Uterus (tissue), 3 donors: ENCODE measurements at regions not wholly inside any gene's neighbourhood (a gene's known extent, or its start where the extent isn't known, plus 50 kb on each side); places are given as distances from the start of the nearest gene placed in this dataset.
"Not testable (repeated sequence)": the region's sequence is repeated elsewhere in the genome, so short reads cannot be mapped to it uniquely, and the experiment has no call there.

ENCODE experiments used
- DNase-seq, 2 donors: peaks; one replicate each; pipeline ENCODE4 v3.0.0-alpha.2; 2019 to 2020
- H3K27ac ChIP-seq, 2 donors: fragments of 200-600 bp; sonication (generic); 1 replicate in 1 of 2; 2 replicates in 1 of 2; pipeline ENCODE4 v1.5.1; 2016 to 2018
- H3K27me3 ChIP-seq, 2 donors: fragments of 200-600 bp; sonication (generic); one replicate each; pipeline ENCODE4 v1.5.1; 2018 to 2019; ENCODE audit warnings: control low read depth in 1 of 2
- H3K36me3 ChIP-seq, 2 donors: fragments of 200-600 bp; sonication (generic); one replicate each; pipeline ENCODE4 v1.5.1; 2019; ENCODE audit warnings: control low read depth in 1 of 2
- H3K4me1 ChIP-seq, 2 donors: fragments of 200-600 bp; sonication (generic); one replicate each; pipeline ENCODE4 v1.5.1; 2018 to 2019; ENCODE audit warnings: control low read depth in 1 of 2
- H3K4me3 ChIP-seq, 2 donors: fragments of 200-600 bp; sonication (generic); 1 replicate in 1 of 2; 2 replicates in 1 of 2; pipeline ENCODE4 v1.5.1; 2018 to 2019; ENCODE audit warnings: mild to moderate bottlenecking in 1 of 2
- H3K9me3 ChIP-seq, 2 donors: fragments of 200-600 bp; sonication (generic); one replicate each; pipeline ENCODE4 v1.5.1; 2019; ENCODE audit warnings: control low read depth in 1 of 2
- CTCF ChIP-seq, 4 experiments: fragments of 200-600 bp in 2 of 4; fragments of 450-650 bp in 2 of 4; sonication (generic) in 2 of 4; IDR thresholded peaks; one replicate each; pipeline ENCODE4 v1.5.1; 2016 to 2019; ENCODE audit warnings: antibody characterized with exemption in 4 of 4, mild to moderate bottlenecking in 2 of 4, moderate library complexity in 1 of 4
- POLR2A ChIP-seq, 2 donors: fragments of 450-650 bp; IDR thresholded peaks; one replicate each; pipeline ENCODE4 v1.6.1; 2016; ENCODE audit warnings: antibody characterized with exemption in 2 of 2, mild to moderate bottlenecking in 1 of 2, moderate library complexity in 1 of 2
- intact Hi-C: fragments of 100-400 bp; cut with DNase I; formaldehyde crosslinking; loops from one replicate; pipeline ENCODE4 v1.15.1; 2023; ENCODE audit warnings: low total_unique reads
- donor health status: DM: yes; HTN: yes; CAD: no.

GRCh38 chr21:35520302-35520701, 471.2 kb upstream of the RUNX1 start:
- no peak for DNase-seq
- TF ChIP-seq CTCF (IDR thresholded peaks at IDR 0.05) (no peak), POLR2A (IDR thresholded peaks at IDR 0.05) (no peak)
- Histone ChIP-seq H3K9me3 (no peaks in the 10 kb centered on the region), H3K27ac (no peak overlapping the region), H3K36me3 (no peaks in the 10 kb centered on the region), H3K4me3 (no peak overlapping the region), H3K27me3 (no peaks in the 10 kb centered on the region), H3K4me1 (no peaks in the 10 kb centered on the region)
- intact Hi-C loops, result no loop called here

DNA sequence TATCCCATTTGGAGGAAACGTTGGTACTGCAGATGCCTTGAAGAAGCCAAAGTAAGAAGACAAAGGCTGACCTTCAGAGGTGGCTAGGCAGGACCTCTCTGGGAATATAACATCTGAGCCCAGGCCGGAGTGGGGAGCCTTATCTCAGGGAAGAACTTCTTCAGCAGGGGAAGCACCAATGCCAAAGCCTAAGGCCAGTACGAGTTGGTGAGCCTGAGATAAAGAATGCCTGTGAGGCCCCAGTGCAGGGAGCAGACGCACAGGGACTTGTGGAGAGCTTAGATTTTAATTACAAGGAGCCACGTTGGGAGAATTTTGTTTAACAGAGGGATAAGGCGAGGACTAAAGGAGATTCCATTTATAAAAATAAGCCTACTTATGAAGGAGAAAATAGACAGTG, 468.8 kb upstream of the RUNX1 start:
- H3K36me3 ChIP-seq, result no peaks in the 10 kb centered on the region
- H3K27me3 ChIP-seq, result no peaks in the 10 kb centered on the region
- no peaks in the 10 kb centered on the region for H3K9me3 ChIP-seq
- no peak for DNase-seq
- intact Hi-C loops, result no loop called here
- H3K4me3 ChIP-seq, result no peak overlapping the region
- no peak overlapping the region for H3K27ac ChIP-seq
- TF ChIP-seq CTCF (IDR thresholded peaks at IDR 0.05), result no peak
- no peak for TF ChIP-seq POLR2A (IDR thresholded peaks at IDR 0.05)
- no peaks in the 10 kb centered on the region for H3K4me1 ChIP-seq

DNA sequence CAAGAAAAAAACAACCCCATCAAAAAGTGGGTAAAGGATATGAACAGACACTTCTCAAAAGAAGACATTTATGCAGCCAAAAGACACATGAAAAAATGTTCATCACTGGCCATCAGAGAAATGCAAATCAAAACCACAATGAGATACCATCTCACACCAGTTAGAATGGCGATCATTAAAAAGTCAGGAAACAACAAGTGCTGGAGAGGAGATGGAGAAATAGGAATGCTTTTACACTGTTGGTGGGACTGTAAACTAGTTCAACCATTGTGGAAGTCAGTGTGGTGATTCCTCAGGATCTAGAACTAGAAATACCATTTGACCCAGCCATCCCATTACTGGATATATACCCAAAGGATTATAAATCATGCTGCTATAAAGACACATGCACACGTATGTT, 467.2 kb upstream of the RUNX1 start:
- H3K4me3 ChIP-seq, H3K36me3 ChIP-seq, intact Hi-C loops, H3K27me3 ChIP-seq, DNase-seq, H3K9me3 ChIP-seq, H3K4me1 ChIP-seq, H3K27ac ChIP-seq: not testable (repeated sequence)

DNA sequence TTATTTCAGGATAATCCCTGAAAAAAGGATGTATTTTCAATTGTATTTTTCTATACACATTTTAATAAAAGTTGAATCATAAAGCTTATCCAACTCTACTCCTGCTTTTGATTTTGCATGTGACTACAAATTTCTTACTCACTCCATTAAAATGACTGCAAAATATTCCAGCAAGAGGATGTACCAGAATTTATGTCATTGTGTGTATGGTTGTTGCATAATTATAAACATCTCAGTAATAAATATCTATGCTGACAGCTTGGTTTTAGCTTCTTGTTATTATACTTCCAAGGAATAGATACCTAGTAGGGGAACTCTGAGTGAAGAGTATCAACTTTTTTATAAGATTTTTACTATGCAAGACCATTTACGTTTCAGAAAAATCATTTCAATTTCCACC, 463.2 kb upstream of the RUNX1 start:
- TF ChIP-seq CTCF (IDR thresholded peaks at IDR 0.05) (no peak), POLR2A (IDR thresholded peaks at IDR 0.05) (no peak)
- intact Hi-C loops, result no loop called here

DNA sequence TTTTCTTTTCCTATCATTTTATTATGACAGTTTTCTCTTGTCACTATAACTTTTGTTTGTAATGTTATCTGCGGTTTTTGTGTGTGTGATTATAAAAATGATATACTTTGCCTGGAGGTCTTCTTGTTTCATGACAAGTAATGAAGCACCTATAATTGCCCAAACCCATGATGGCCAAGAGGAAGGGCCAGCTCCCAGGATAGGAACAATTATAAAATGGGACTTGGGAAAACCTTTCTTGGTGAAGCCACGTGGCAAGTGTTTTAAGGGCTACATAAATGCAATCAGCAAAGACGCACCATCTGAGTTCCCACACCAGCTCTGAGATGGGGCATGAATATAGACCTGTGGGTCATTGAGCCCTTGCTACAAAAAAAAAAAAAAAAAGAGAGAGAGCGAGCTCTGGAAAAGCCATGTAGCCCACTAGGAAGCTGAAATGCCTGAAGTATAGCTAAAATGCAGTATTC, 462.6 kb upstream of the RUNX1 start:
- no peaks in the 10 kb centered on the region for H3K36me3 ChIP-seq
- H3K27ac ChIP-seq, result no peak overlapping the region
- H3K27me3 ChIP-seq, result no peaks in the 10 kb centered on the region
- TF ChIP-seq POLR2A (IDR thresholded peaks at IDR 0.05) (no peak), CTCF (IDR thresholded peaks at IDR 0.05) (no peak)
- no peaks in the 10 kb centered on the region for H3K9me3 ChIP-seq
- intact Hi-C loops, result no loop called here
- H3K4me3 ChIP-seq, result no peak overlapping the region
- no peak for DNase-seq
- H3K4me1 ChIP-seq, result no peaks in the 10 kb centered on the region

More for the DNA sequence above, 463.2 kb upstream of the RUNX1 start:
- H3K27ac ChIP-seq, result no peak overlapping the region
- no peaks in the 10 kb centered on the region for H3K36me3 ChIP-seq
- DNase-seq, result no peak
- H3K27me3 ChIP-seq, result no peaks in the 10 kb centered on the region
- H3K4me1 ChIP-seq, result no peaks in the 10 kb centered on the region
- no peaks in the 10 kb centered on the region for H3K9me3 ChIP-seq
- H3K4me3 ChIP-seq, result no peak overlapping the region
